Epithelial cell of esophagus (primary cell): ENCODE measurements at regions not wholly inside any gene's neighbourhood (a gene's known extent, or its start where the extent isn't known, plus 50 kb on each side); places are given as distances from the start of the nearest gene placed in this dataset.

Experiments
- DNase-seq: peaks from one replicate; pipeline ENCODE4 v3.0.0; 2010; ENCODE audit warnings: low read depth
- H3K4me3 ChIP-seq: 2 replicates; pipeline ENCODE4 v1.5.1; 2011; ENCODE audit warnings: mild to moderate bottlenecking, low read length, control low read depth
- TF ChIP-seq, protein P1 (sequence below): IDR thresholded peaks from 2 replicates; pipeline ENCODE4 v1.5.1; 2011; ENCODE audit warnings: low read depth, mild to moderate bottlenecking, low read length, control low read depth, inconsistent platforms; ENCODE audit not compliant: insufficient read depth; ENCODE audit errors: missing control alignments

GRCh38 chr10:10273661-10274060, 744.0 kb upstream of the CELF2 start:
- no peak for DNase-seq
- TF ChIP-seq, protein P1, sequence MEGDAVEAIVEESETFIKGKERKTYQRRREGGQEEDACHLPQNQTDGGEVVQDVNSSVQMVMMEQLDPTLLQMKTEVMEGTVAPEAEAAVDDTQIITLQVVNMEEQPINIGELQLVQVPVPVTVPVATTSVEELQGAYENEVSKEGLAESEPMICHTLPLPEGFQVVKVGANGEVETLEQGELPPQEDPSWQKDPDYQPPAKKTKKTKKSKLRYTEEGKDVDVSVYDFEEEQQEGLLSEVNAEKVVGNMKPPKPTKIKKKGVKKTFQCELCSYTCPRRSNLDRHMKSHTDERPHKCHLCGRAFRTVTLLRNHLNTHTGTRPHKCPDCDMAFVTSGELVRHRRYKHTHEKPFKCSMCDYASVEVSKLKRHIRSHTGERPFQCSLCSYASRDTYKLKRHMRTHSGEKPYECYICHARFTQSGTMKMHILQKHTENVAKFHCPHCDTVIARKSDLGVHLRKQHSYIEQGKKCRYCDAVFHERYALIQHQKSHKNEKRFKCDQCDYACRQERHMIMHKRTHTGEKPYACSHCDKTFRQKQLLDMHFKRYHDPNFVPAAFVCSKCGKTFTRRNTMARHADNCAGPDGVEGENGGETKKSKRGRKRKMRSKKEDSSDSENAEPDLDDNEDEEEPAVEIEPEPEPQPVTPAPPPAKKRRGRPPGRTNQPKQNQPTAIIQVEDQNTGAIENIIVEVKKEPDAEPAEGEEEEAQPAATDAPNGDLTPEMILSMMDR = no peak
- H3K4me3 ChIP-seq = no peak overlapping the region

GRCh38 chr10:10279906-10280305, 737.8 kb upstream of the CELF2 start:
- DNase-seq = no peak
- no peak overlapping the region for H3K4me3 ChIP-seq
- TF ChIP-seq, protein P1 = no peak

GRCh38 chr10:10292501-10292900, 725.2 kb upstream of the CELF2 start:
- DNase-seq = no peak
- no peak overlapping the region for H3K4me3 ChIP-seq
- TF ChIP-seq, protein P1 = no peak

DNA sequence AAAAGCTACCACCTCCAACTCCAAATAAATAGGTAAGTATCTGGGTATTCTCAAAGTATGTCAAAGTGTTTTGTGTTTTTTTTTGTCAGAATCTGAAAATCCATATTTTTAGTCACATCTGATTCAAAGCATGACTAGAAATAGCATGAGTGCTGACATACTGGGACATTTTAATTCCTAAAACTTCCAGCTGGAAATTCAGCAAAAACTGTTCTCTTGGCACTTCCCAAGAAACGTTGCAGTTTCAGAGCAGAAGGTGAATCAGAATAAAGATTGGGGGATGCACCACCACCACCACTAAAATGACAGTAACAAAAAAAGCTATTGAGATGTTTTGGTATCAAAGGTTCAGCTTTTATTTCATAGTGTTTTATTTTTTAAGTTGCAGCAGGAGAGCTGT, 724.6 kb upstream of the CELF2 start:
- no peak for DNase-seq
- no peak overlapping the region for H3K4me3 ChIP-seq
- TF ChIP-seq, protein P1 = no peak

DNA sequence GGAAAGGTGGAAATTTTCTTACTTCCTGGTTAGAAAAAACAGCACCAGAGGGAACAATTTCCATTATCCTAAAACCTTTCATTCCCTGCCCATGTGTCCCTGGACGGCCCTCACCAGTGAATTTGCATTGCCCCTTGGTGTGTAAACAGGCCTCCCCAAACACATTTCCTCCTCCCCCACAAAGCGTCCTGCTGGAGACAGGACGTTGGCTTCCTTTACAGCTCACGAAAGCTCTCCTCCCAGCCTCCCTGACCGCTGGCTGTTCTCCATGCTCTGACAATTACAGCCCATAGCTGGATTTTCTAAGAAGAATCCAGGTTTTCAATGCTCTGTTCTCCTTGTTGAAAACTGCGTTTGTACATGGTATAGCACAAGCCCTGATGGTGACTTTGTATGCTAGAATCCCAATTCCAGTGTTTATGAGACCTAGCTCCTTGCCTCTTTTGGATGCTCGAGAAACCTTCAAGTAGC, 724.2 kb upstream of the CELF2 start:
- no peak for DNase-seq
- no peak overlapping the region for H3K4me3 ChIP-seq
- TF ChIP-seq, protein P1 = no peak

GRCh38 chr10:10294184-10294880, 723.3 kb upstream of the CELF2 start:
- no peak overlapping the region for H3K4me3 ChIP-seq
- no peak for DNase-seq
- TF ChIP-seq, protein P1 = no peak
